Colon (tissue), 2 donors: ENCODE measurements at regions not wholly inside any gene's neighbourhood (a gene's known extent, or its start where the extent isn't known, plus 50 kb on each side); places are given as distances from the start of the nearest gene placed in this dataset.
A peak's percentile ranks its signal among the peaks of the same experiment; 100 is the strongest.
"Not testable (repeated sequence)": the region's sequence is repeated elsewhere in the genome, so short reads cannot be mapped to it uniquely, and the experiment has no call there.

ENCODE experiments used
- FAIRE-seq: peaks from 2 replicates; lab custom pipeline; 2012; peaks lifted over from hg19 to GRCh38; lab: Jason Lieb, UNC
- donor health status: control.
- donor health status: control.

GRCh38 chr16:21361612-21362227 is 83.6 kb upstream of the CRYM start:
- FAIRE-seq: not testable (repeated sequence)

- FAIRE-seq: not testable (repeated sequence)
Observed at GRCh38 chr16:21361045-21361444, 83.0 kb upstream of the CRYM start.

- FAIRE-seq: not testable (repeated sequence)
Observed at GRCh38 chr16:21359513-21359912, 81.4 kb upstream of the CRYM start.

- not testable (repeated sequence) for FAIRE-seq
Observed at GRCh38 chr16:21358261-21358795, 80.2 kb upstream of the CRYM start.

GRCh38 chr16:21356308-21356707 is 78.2 kb upstream of the CRYM start:
- FAIRE-seq: not testable (repeated sequence)

GRCh38 chr16:21351433-21351832 is 73.3 kb upstream of the CRYM start:
- peak; percentile 21 for FAIRE-seq

GRCh38 chr16:21350851-21351250 is 72.8 kb upstream of the CRYM start:
- peak; percentile 31 for FAIRE-seq

GRCh38 chr16:21349336-21349735 is 71.2 kb upstream of the CRYM start:
- FAIRE-seq: not testable (repeated sequence)

- FAIRE-seq: not testable (repeated sequence)
Observed at GRCh38 chr16:21348815-21349214, 70.7 kb upstream of the CRYM start.

- FAIRE-seq: not testable (repeated sequence)
Observed at GRCh38 chr16:21347538-21347937, 69.4 kb upstream of the CRYM start.

- not testable (repeated sequence) for FAIRE-seq
Observed at GRCh38 chr16:21346756-21347491, 68.8 kb upstream of the CRYM start.

GRCh38 chr16:21344361-21344912 is 66.3 kb upstream of the CRYM start:
- not testable (repeated sequence) for FAIRE-seq

GRCh38 chr16:21341101-21341500 is 63.0 kb upstream of the CRYM start:
- FAIRE-seq: no peak

- FAIRE-seq: no peak
Observed at GRCh38 chr16:21339941-21340340, 61.9 kb upstream of the CRYM start.

GRCh38 chr16:21339269-21339641 is 61.2 kb upstream of the CRYM start:
- FAIRE-seq: no peak

- no peak for FAIRE-seq
Observed at GRCh38 chr16:21338537-21339268, 60.6 kb upstream of the CRYM start.

GRCh38 chr16:21336231-21336630 is 58.1 kb upstream of the CRYM start:
- no peak for FAIRE-seq

- not testable (repeated sequence) for FAIRE-seq
Observed at GRCh38 chr16:21334188-21335146, 56.4 kb upstream of the CRYM start.

GRCh38 chr16:21333683-21334082 is 55.6 kb upstream of the CRYM start:
- not testable (repeated sequence) for FAIRE-seq
